Osteocyte (in vitro differentiated cells): ENCODE measurements at regions not wholly inside any gene's neighbourhood (a gene's known extent, or its start where the extent isn't known, plus 50 kb on each side); places are given as distances from the start of the nearest gene placed in this dataset.
A peak's percentile ranks its signal among the peaks of the same experiment; 100 is the strongest.

ENCODE experiments used
- DNase-seq: peaks from one replicate; pipeline ENCODE4 v3.0.0; 2021; ENCODE audit warnings: mixed read lengths; ENCODE audit not compliant: unreplicated experiment; ENCODE audit errors: extremely low spot score
- H3K27ac Mint-ChIP-seq: one replicate; pipeline ENCODE4 v1.8.0; 2021; ENCODE audit warnings: mild to moderate bottlenecking, mixed read lengths; ENCODE audit not compliant: unreplicated experiment
- H3K27me3 Mint-ChIP-seq: one replicate; pipeline ENCODE4 v1.8.0; 2021; ENCODE audit warnings: mixed read lengths; ENCODE audit not compliant: unreplicated experiment
- H3K36me3 Mint-ChIP-seq: one replicate; pipeline ENCODE4 v1.8.0; 2021; ENCODE audit warnings: mixed read lengths; ENCODE audit not compliant: unreplicated experiment
- H3K4me1 Mint-ChIP-seq: one replicate; pipeline ENCODE4 v1.8.0; 2021; ENCODE audit warnings: mixed read lengths; ENCODE audit not compliant: unreplicated experiment
- H3K4me3 Mint-ChIP-seq: one replicate; pipeline ENCODE4 v1.8.0; 2021; ENCODE audit warnings: mild to moderate bottlenecking, moderate library complexity, mixed read lengths; ENCODE audit not compliant: unreplicated experiment
- H3K9me3 Mint-ChIP-seq: one replicate; pipeline ENCODE4 v1.8.0; 2021; ENCODE audit warnings: mixed read lengths; ENCODE audit not compliant: unreplicated experiment
- CTCF ChIP-seq: fragments of 200-600 bp; sonication (generic); IDR thresholded peaks from 2 replicates; pipeline ENCODE4 v1.5.0; 2021; ENCODE audit warnings: antibody characterized with exemption, mild to moderate bottlenecking, moderate library complexity

GRCh38 chr4:66023061-66023460 lies 352.8 kb upstream of the EPHA5 start:
- Mint-ChIP-seq H3K9me3 (peaks cover 37% of the 10 kb centered on the region), H3K27me3 (no peaks in the 10 kb centered on the region), H3K36me3 (peaks cover 2% of the 10 kb centered on the region), H3K4me3 (no peak overlapping the region), H3K27ac (no peak overlapping the region), H3K4me1 (no peaks in the 10 kb centered on the region)
- DNase-seq: no peak
- no peak for TF ChIP-seq CTCF

- Mint-ChIP-seq H3K27ac (no peak overlapping the region), H3K9me3 (peaks cover 35% of the 10 kb centered on the region), H3K4me1 (no peaks in the 10 kb centered on the region), H3K36me3 (peaks cover 8% of the 10 kb centered on the region), H3K4me3 (no peak overlapping the region), H3K27me3 (no peaks in the 10 kb centered on the region)
- DNase-seq: no peak
- no peak for TF ChIP-seq CTCF
Measured at GRCh38 chr4:66017671-66018070, 347.4 kb upstream of the EPHA5 start.

- peaks cover 15% of the 10 kb centered on the region for H3K36me3 Mint-ChIP-seq
- DNase-seq: no peak
Measured at GRCh38 chr4:66016240-66016639, 346.0 kb upstream of the EPHA5 start.

GRCh38 chr4:66014146-66014765 lies 344.0 kb upstream of the EPHA5 start:
- Mint-ChIP-seq H3K27ac (no peak overlapping the region), H3K4me3 (no peak overlapping the region), H3K27me3 (no peaks in the 10 kb centered on the region), H3K4me1 (no peaks in the 10 kb centered on the region), H3K36me3 (peaks cover 20% of the 10 kb centered on the region), H3K9me3 (peaks cover 48% of the 10 kb centered on the region)
- DNase-seq: peak; percentile 69
- no peak for TF ChIP-seq CTCF

More at GRCh38 chr4:66016240-66016639, 346.0 kb upstream of the EPHA5 start:
- H3K9me3 Mint-ChIP-seq: peaks cover 41% of the 10 kb centered on the region
- no peak for TF ChIP-seq CTCF
- no peaks in the 10 kb centered on the region for H3K27me3 Mint-ChIP-seq
- no peaks in the 10 kb centered on the region for H3K4me1 Mint-ChIP-seq
- H3K4me3 Mint-ChIP-seq: no peak overlapping the region
- H3K27ac Mint-ChIP-seq: no peak overlapping the region

GRCh38 chr4:66000510-66001117 lies 330.3 kb upstream of the EPHA5 start:
- DNase-seq: no peak
- Mint-ChIP-seq H3K27ac (peak overlapping the region; percentile 94), H3K36me3 (peaks cover 14% of the 10 kb centered on the region), H3K4me3 (peak overlapping the region; percentile 55), H3K4me1 (peaks cover 27% of the 10 kb centered on the region), H3K27me3 (no peaks in the 10 kb centered on the region), H3K9me3 (peaks cover 25% of the 10 kb centered on the region)
- no peak for TF ChIP-seq CTCF
